ENCODE measurements at regions not wholly inside any gene's neighbourhood (a gene's known extent, or its start where the extent isn't known, plus 50 kb on each side); places are given as distances from the start of the nearest gene placed in this dataset.

DNA sequence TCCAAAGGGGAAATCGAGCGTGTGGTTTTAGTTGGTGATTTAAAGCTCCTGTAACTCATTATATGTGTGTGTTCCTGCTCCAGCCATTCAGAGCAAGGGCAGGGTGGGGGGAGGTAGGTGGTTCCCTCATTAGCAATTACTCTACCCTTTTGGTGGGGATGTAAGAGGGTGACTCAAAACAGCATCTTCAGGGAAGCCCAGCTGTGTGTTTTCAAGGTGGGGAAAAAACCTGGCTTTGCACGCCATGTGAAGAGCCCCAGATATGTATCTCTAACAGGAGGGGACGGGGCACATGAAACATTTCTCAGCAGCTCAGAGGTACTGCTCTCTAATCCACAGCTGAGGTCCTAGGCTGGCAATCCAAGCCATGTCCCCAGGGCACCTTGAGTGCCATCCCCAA, 241.3 kb upstream of the ZFHX3 start:
- TF ChIP-seq, protein P1, sequence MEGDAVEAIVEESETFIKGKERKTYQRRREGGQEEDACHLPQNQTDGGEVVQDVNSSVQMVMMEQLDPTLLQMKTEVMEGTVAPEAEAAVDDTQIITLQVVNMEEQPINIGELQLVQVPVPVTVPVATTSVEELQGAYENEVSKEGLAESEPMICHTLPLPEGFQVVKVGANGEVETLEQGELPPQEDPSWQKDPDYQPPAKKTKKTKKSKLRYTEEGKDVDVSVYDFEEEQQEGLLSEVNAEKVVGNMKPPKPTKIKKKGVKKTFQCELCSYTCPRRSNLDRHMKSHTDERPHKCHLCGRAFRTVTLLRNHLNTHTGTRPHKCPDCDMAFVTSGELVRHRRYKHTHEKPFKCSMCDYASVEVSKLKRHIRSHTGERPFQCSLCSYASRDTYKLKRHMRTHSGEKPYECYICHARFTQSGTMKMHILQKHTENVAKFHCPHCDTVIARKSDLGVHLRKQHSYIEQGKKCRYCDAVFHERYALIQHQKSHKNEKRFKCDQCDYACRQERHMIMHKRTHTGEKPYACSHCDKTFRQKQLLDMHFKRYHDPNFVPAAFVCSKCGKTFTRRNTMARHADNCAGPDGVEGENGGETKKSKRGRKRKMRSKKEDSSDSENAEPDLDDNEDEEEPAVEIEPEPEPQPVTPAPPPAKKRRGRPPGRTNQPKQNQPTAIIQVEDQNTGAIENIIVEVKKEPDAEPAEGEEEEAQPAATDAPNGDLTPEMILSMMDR (IDR thresholded peaks at IDR 0.05): no peak
- no peak for TF ChIP-seq POLR2A (IDR thresholded peaks at IDR 0.05)
- TF ChIP-seq EP300 (IDR thresholded peaks at IDR 0.05): no peak

Data from tibial nerve (tissue), 4 donors.